ENCODE measurements at regions not wholly inside any gene's neighbourhood (a gene's known extent, or its start where the extent isn't known, plus 50 kb on each side); places are given as distances from the start of the nearest gene placed in this dataset.

DNA sequence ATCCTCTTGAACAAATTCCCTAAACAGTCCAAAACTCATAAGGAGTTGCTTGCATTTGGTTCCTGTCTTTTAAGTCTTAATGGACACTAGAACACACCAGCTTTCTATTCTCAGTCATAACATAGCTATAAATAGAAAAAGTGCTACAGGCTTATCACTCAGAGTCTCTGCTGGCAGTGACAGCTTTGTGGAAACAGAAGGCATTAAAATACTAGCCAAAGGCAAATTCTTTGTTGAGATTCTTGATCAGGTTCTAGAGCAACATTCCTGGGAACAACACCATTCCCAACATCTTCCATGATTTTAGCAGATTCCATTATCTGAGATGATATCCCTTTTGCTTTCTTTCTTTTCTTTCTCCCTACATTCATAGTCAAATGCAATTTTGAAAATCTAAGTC, 207.7 kb upstream of the PLEKHG7 start (continued):
- TF ChIP-seq KDM5A (IDR thresholded peaks at IDR 0.05), result no peak
- no peak for TF ChIP-seq NR3C1 (IDR thresholded peaks at IDR 0.05)
- no peak for TF ChIP-seq NPAS2 (CRISPR knock-in tag; IDR thresholded peaks at IDR 0.05; ENCODE audit: borderline replicate concordance)
- TF ChIP-seq, protein P1, sequence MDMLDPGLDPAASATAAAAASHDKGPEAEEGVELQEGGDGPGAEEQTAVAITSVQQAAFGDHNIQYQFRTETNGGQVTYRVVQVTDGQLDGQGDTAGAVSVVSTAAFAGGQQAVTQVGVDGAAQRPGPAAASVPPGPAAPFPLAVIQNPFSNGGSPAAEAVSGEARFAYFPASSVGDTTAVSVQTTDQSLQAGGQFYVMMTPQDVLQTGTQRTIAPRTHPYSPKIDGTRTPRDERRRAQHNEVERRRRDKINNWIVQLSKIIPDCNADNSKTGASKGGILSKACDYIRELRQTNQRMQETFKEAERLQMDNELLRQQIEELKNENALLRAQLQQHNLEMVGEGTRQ (IDR thresholded peaks at IDR 0.05), result no peak
- TF ChIP-seq CBX8 (IDR thresholded peaks at IDR 0.05), result no peak
- TF ChIP-seq SMC3 (IDR thresholded peaks at IDR 0.05), result no peak

DNA sequence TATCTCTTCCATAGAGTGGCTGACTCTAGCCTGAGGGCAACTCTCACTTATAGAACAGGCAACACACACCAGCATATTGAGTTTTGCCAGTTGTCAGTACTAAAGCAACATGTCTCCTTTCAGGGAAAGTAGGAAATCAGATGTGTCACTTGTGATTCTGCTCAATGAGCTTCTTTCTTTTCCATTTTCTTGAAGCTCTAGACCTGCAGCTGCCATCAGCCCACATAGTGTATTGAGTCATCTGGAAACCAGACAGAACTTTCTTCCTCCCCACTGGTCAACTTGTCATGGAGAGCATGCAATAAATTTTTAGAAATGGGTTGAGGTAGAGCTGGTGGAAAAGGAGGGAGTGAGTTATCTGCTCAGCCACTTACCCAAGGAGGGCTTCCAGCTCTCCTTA, 209.0 kb upstream of the PLEKHG7 start:
- TF ChIP-seq BHLHE40 (IDR thresholded peaks at IDR 0.05; ENCODE audit: low read depth, low read length) (no peak), NFE2L2 (conservative IDR thresholded peaks at IDR 0.05; ENCODE audit: low read length) (no peak), GATA3 (IDR thresholded peaks at IDR 0.05; ENCODE audit: borderline replicate concordance) (no peak), ESRRA (IDR thresholded peaks at IDR 0.05; ENCODE audit: borderline replicate concordance, low read length) (no peak), TFCP2L1 (CRISPR knock-in tag; IDR thresholded peaks at IDR 0.05) (no peak), HOXB13 (CRISPR knock-in tag; IDR thresholded peaks at IDR 0.05; ENCODE audit: low read depth) (no peak), FOXS1 (CRISPR knock-in tag; IDR thresholded peaks at IDR 0.05) (no peak), CHD2 (IDR thresholded peaks at IDR 0.05; ENCODE audit: low read length, partially characterized antibody) (no peak), HDAC2 (IDR thresholded peaks at IDR 0.05) (no peak), RAD21 (conservative IDR thresholded peaks at IDR 0.05 in 1 of 2, IDR thresholded peaks at IDR 0.05 in 1 of 2) (no peak), PHF8 (IDR thresholded peaks at IDR 0.05; ENCODE audit: borderline replicate concordance, low read depth) (no peak), ZFP36 (IDR thresholded peaks at IDR 0.05; ENCODE audit: borderline replicate concordance, partially characterized antibody) (no peak), NPAS2 (CRISPR knock-in tag; IDR thresholded peaks at IDR 0.05; ENCODE audit: borderline replicate concordance) (no peak), JUN (IDR thresholded peaks at IDR 0.05) (no peak), FOSL2 (IDR thresholded peaks at IDR 0.05) (no peak), FOSL2 (CRISPR knock-in tag; IDR thresholded peaks at IDR 0.05) (no peak)
- TF ChIP-seq, protein P2, sequence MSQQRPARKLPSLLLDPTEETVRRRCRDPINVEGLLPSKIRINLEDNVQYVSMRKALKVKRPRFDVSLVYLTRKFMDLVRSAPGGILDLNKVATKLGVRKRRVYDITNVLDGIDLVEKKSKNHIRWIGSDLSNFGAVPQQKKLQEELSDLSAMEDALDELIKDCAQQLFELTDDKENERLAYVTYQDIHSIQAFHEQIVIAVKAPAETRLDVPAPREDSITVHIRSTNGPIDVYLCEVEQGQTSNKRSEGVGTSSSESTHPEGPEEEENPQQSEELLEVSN (IDR thresholded peaks at IDR 0.05; ENCODE audit: borderline replicate concordance, low read depth), result no peak
- TF ChIP-seq, protein P3, sequence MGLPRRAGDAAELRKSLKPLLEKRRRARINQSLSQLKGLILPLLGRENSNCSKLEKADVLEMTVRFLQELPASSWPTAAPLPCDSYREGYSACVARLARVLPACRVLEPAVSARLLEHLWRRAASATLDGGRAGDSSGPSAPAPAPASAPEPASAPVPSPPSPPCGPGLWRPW (IDR thresholded peaks at IDR 0.05), result no peak
- TF ChIP-seq, protein P4, sequence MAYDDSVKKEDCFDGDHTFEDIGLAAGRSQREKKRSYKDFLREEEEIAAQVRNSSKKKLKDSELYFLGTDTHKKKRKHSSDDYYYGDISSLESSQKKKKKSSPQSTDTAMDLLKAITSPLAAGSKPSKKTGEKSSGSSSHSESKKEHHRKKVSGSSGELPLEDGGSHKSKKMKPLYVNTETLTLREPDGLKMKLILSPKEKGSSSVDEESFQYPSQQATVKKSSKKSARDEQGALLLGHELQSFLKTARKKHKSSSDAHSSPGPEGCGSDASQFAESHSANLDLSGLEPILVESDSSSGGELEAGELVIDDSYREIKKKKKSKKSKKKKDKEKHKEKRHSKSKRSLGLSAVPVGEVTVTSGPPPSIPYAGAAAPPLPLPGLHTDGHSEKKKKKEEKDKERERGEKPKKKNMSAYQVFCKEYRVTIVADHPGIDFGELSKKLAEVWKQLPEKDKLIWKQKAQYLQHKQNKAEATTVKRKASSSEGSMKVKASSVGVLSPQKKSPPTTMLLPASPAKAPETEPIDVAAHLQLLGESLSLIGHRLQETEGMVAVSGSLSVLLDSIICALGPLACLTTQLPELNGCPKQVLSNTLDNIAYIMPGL (CRISPR knock-in tag; IDR thresholded peaks at IDR 0.05; ENCODE audit: borderline replicate concordance), result no peak
- TF ChIP-seq, protein P5, sequence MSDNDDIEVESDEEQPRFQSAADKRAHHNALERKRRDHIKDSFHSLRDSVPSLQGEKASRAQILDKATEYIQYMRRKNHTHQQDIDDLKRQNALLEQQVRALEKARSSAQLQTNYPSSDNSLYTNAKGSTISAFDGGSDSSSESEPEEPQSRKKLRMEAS (IDR thresholded peaks at IDR 0.05), result no peak
- TF ChIP-seq, protein P6, sequence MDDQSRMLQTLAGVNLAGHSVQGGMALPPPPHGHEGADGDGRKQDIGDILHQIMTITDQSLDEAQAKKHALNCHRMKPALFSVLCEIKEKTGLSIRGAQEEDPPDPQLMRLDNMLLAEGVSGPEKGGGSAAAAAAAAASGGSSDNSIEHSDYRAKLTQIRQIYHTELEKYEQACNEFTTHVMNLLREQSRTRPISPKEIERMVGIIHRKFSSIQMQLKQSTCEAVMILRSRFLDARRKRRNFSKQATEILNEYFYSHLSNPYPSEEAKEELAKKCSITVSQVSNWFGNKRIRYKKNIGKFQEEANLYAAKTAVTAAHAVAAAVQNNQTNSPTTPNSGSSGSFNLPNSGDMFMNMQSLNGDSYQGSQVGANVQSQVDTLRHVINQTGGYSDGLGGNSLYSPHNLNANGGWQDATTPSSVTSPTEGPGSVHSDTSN (IDR thresholded peaks at IDR 0.05), result no peak
- CTCF ChIA-PET, result interaction anchor here (1.2 to 2.9 kb wide), 3 partner anchors 11 to 16 kb away, joined by 5 to 15 read pairs (median 9); no protein-coding TSS in a partner anchor
- DNase-seq (ENCODE audit: low read depth in 1 of 2, low spot score in 1 of 2) (no peak), ATAC-seq (no peak), FAIRE-seq (no peak)
- Histone ChIP-seq H3K27ac (no peak overlapping the region), H3K9me3 (peaks cover 2% of the 10 kb centered on the region; the same call in 1 of the 3 replicates), H3K4me1 (no peaks in the 10 kb centered on the region), H3K4me2 (no peak overlapping the region), H3K4me3 (no peak overlapping the region)
- POLR2A ChIA-PET, result interaction anchor here (2.0 kb wide), 1 partner anchor 348 kb away, joined by 5 read pairs; the partner anchor contains the start of gene BTG1

All from A549 (cell line).